HG03565 (cell line): ENCODE measurements at regions not wholly inside any gene's neighbourhood (a gene's known extent, or its start where the extent isn't known, plus 50 kb on each side); places are given as distances from the start of the nearest gene placed in this dataset.
"Not testable (repeated sequence)": the region's sequence is repeated elsewhere in the genome, so short reads cannot be mapped to it uniquely, and the experiment has no call there.

Experiments used
- ATAC-seq: cut with Tn5 transposase; IDR thresholded peaks from one replicate; pipeline ENCODE4 v1.9.1; 2021; ENCODE audit warnings: mild to moderate bottlenecking, moderate library complexity; ENCODE audit not compliant: unreplicated experiment

- no peak for ATAC-seq
These were observed 96.8 kb upstream of the DOCK9 start for GRCh38 chr13:99074693-99075092.

DNA sequence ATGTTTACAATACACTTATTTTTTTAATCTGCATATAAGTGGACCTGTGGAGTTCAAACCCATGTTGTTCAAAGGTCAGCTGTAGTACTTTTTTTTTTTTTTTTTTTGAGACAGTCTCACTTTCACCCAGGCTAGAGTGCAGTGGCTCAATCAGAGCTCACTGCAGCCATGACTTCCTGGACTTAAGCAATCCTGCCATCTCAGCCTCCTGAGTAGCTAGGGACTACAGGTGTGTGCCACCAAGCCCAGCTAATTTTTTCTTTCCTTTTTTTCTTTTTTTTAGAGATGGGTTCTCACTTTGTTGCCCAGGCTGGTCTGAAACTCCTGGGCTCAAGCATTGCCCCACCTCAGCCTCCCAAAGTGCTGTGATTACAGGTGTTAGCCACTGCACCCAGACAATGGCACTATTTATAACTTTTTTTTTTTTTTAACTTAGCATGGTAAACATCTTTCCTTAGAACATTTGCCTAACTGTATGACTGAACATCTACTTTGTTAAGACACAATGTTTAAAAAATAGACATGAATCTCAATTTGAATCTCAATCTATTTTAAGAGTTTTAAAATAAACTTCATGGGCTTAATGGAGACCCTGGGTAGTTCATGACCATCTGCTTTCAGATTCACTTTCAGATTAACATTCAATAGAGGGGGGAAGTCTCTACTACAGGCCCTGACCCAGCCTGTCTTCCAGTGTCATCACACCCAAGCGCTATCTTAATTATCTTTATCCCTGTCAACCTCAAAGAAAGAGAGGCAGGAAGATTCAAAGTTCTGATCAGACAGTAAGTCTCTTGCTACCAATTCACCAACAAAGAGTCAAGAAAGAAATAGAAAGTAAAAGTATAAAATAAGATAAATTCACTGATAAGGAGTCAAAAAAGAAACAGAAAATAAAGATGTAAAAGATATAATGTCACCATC, 97.7 kb upstream of the DOCK9 start:
- ATAC-seq = peak; percentile 88

- ATAC-seq = no peak
These were observed 100.3 kb upstream of the DOCK9 start for GRCh38 chr13:99078017-99078771.

- ATAC-seq = no peak
These were observed 102.3 kb upstream of the DOCK9 start for GRCh38 chr13:99080131-99080530.

DNA sequence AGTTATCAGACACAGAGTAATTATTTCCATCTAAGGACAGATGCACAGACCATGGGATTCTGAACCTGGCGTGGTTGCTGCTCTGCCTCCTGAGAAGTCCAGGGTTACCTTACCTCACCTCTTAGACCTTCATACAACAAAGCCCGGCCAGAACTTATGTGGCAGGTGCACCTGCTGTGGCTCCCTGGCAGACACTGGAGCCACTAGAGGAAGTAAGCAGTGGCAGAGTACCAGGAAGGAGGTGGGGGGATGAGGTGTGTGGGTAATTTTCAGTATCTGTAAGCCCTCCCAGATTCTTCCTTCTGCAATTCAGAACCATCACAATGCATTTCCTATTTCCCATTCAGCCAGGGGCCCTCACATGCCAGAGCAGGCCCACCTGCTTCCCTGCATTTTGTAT, 106.1 kb upstream of the DOCK9 start:
- ATAC-seq = no peak

DNA sequence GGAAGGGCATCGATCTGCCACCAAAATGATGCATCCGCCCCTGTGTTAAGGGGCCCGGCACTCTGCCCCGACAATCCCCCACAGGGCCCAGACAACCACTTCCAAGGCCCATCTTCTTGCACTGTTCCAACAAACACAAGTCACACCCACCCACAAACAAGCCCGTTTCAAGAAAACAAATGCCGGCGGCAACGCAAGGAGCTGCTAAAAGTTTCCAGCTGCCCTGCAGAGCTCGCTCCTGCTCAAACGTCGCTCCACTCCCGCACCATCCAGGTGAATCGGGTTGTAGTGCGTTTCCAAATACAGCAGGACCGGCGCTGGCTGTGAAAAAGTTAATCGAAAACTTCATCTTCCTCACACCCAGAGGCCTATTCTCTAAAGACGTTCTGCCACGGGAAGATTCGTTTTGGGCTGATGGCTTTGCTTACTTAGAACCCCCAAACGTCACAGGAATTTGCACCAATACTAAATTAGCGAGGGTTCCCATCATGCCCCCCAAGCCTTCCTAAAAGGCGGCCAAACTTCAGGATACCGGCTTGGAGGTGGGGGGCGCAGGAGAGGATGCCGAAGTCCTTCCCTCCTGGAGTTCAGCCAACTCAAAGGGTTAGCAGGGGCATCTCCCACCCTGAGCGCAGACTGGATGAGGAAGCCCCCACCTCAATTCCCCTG, 107.4 kb upstream of the DOCK9 start:
- ATAC-seq = no peak

- no peak for ATAC-seq
These were observed 108.0 kb upstream of the DOCK9 start for GRCh38 chr13:99085808-99086266.

DNA sequence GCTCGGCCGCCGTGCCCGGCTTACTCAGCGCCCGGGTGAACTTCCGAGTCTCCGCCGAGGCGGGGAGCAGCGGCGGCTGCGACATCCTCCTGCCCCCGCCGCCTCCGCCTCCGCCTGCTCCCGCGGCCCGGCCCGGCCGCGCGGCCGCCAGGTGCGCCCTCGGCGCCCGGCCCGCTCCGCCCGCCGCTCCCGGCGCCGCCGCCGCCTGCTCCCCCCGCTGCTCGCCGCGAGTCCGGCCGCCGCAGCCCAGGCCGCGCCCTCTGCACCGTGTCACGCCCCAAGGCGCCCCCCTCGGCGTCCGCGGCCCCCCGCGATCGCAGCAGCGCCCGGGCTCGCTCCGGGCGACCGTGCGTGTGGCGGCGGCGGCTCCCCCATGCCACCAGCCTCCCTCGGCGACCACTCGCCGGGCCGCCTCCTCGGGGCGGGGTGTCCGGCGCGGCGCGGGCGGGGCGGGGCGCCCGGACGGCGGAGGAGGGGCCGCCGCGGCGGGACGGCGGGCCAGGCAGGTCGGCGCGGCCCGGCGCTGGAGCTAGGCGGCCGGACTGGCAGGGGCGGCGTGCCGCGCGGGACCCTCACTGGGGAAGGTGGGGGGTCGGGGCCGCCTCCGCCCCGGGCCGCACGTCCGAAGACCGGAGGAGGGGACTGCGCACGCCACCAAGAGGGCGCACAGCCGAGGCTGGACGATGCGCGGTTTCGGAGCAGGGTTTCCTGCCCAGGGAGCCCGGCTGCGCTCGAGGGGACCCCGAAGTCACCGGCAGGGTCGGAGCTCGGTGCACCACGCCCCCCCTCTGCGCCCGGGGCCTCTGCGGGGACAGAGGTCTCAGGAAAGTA, 108.6 kb upstream of the DOCK9 start:
- peak; percentile 37 for ATAC-seq

DNA sequence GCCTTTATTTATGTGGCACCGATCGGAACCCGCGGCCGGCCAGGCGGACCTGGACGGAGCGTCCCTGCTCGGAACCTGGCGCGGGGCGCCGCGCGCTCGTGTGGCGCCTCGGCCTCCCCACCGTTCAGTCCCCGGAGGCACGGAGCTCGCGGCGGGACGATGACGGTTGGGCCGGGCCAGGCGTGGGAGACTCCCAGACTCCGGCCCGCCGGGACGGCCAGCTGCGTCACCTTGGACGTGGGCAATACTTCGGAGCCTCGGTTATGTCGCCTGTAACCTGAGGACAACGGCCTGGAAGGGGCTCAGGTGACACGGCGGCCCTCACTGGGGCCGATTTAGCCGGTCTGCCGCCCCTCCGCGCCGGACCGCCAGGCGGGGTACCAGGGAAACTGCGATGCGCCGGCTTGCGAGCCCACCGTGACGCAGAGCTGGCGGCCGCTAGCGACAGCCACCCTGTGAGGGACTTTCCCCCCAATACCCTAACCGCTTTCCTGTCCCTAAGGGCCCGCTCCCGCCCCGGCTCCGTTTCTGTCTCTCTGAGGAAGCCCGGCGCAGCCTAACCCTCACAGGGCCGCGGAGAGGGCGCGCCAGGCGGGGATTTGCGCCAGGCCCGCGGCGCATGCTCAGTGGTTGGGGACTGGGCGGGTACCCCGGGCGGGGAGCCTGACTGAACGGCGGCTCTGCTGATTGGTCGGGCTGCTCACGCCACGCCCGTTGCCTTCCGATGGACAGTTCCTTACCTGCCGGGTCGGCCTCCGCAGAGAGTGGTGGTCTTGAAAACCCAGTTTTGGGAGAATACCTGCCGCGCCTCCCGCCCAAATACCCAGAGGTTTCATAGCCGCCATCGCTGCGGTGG, 109.5 kb upstream of the DOCK9 start:
- ATAC-seq = peak; percentile 76

DNA sequence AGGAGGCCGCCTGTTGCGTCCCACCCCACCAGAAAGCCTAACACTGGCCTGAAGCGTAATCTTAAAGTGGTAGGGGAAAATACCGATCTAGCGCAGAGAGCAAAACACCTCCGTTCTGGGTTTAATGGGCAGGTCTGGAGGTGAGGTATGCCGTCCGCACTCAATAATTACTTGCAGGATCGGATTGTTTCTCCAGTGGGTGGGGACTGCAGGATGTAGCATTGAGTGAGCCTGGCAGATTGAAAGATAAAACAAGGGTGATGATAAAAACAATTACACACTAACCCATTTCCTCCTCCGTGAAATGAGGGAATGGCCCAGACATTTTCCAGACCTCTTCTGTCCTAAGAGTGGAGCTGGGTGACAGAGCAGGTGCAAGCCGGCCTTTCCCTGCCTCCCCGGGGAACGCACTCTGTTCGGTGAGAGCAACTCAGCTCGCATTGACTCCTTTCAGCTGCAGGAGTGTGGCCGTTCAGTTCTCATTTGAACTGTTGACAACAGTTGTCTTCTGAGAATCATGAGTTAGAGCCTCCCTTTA, 110.2 kb upstream of the DOCK9 start:
- peak; percentile 14 for ATAC-seq

GRCh38 chr13:99093997-99094396, 106.7 kb upstream of the UBAC2 start:
- no peak for ATAC-seq

DNA sequence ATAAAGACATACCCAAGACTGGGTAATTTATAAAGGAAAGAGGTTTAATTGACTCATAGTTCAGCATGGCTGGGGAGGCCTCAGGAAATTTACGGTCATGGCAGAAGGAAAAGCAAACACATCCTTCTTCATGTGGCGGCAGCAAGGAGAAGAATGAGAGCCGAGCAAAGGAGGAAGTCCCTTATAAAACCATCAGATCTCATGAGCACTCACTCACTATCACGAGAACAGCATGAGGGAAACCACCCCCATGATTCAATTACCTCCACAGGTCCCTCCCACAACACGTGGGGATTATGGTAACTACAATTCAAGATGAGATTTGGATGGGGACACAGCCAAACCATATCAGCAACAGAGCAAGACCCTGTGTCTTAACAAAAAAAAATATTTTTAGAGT, 98.8 kb upstream of the UBAC2 start:
- ATAC-seq = not testable (repeated sequence)

DNA sequence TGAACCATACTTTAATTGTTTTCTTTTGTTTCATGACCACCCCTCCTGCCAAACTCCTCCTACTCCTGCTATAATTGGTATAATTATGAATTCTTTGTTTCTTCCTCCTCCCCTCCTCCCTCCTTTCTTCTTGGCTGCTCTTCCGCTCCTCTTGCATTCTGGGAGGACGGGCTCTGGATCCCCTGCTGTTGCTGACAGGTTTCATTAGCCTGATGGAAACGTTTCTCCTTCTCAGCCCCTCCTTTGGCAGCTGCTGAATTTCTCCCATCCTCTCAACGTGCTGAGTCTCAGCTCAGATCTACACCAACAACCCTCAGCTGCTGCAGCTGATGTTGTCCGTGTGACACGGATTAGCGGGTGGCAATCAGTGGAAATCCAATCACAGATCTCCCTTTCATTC, 97.1 kb upstream of the UBAC2 start:
- no peak for ATAC-seq

- no peak for ATAC-seq
These were observed 96.3 kb upstream of the UBAC2 start for GRCh38 chr13:99104396-99104795.

DNA sequence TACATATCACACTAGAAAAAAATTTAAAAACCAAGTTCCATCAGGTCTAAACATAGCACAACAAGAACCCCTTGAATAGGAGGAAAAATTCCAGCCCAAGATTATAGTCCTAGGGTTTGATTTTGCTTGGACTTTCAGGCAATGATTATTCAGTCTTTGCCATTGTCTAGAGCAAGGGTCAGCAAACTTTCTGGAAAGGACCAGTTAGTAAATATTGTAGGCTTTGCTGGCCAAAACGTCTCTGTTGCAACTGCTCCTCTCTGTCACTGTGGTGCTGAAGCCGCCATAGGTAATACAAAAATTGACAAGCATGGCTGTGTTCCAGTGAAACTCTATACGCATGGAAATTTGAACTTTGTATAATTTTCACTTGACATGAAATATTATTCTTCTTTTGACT, 95.5 kb upstream of the UBAC2 start:
- ATAC-seq = no peak

- no peak for ATAC-seq
These were observed 87.3 kb upstream of the UBAC2 start for GRCh38 chr13:99113351-99113750.

GRCh38 chr13:99118179-99118578, 82.5 kb upstream of the UBAC2 start:
- ATAC-seq = no peak

GRCh38 chr13:99119656-99120055, 81.0 kb upstream of the UBAC2 start:
- no peak for ATAC-seq

DNA sequence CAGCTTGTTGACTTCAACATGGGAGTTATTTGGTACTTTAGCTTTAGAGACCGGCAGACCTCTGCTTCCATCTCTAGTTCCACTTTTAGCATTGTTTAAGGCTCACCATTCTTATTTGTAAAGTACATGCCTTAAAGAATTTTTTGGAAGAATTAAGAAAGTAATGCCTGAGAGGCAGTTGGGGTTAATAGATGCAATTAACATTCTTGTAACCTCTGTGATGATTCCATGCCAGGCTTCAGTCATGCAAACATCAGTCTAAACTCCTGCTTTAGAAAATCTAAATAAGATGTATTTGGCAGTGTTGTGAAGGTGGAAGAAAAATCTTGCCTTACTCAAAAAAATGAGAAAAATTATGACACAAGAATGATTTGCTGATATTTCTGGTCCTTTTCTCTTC, 79.9 kb upstream of the UBAC2 start:
- no peak for ATAC-seq
